EL (cell line): ENCODE measurements at regions not wholly inside any gene's neighbourhood (a gene's known extent, or its start where the extent isn't known, plus 50 kb on each side); places are given as distances from the start of the nearest gene placed in this dataset.
"Not testable (repeated sequence)": the region's sequence is repeated elsewhere in the genome, so short reads cannot be mapped to it uniquely, and the experiment has no call there.

Source experiments
- DNase-seq: peaks from one replicate; pipeline ENCODE4 v3.0.0-alpha.2; 2016

DNA sequence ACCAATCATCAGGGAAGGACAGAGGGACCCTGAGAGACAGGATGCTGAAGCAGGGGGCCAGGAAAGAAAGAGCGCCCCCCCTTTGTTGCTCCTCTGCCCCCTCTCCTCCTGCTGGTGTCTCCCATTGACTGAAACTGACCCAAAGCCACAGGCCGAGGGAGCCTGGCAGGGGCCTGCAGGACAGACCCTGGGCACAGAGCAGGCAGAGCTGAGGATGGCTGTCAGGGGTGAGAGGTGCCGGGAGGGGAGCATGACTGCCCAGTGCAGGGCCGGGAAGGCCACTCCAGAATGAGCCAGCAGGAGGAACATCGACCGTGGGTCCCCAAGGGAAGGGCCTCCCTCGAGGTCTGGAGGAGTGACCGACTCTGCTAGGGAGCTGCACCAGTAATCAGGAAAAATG lies 427.8 kb downstream of the PREX1 start:
- DNase-seq = no peak

DNA sequence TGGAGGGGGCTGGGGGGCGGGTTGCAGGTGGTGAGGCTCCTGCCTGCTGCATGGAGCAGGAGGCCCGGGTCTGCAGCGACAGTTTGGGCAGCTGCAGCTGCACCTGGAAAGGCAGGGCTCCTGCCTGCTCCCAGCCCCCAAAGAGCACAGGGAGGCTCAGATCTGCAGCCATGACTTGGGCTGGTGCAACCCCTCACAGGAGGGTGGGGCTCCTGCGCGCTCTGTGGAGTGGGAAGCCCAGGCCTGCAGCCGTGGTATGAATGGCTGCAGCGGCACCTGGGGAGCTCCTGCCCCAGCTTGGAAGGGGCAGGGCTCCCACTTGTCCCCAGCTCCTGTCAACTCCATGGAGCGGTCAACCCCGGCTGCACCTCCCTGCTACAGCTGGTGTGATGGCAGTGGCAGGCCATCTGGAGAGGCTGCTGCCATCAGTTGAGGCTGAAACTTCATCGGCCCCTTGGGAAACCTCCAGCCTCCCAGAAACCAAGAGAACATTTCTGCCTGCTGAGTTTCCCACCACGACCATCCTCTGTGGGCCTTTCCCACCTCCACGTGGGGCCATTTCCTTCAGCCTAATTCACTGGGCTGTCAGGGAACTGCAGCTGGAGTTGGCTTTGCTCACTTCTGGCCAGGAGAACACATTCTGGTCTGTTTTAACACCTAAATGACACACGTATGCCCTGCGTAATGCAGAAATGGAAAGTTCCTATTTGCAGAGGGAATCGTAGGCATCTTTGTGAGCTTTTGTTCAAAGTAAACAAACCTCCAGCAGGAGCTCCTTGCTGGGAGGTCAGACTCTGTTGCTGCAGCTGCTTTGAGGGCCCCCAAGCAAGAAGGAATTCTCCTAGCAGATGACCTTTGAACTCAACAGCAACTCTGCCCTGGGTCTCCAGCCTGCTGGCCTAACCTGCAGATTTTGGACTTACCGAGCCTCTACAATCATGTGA lies 429.0 kb downstream of the PREX1 start:
- DNase-seq = no peak

DNA sequence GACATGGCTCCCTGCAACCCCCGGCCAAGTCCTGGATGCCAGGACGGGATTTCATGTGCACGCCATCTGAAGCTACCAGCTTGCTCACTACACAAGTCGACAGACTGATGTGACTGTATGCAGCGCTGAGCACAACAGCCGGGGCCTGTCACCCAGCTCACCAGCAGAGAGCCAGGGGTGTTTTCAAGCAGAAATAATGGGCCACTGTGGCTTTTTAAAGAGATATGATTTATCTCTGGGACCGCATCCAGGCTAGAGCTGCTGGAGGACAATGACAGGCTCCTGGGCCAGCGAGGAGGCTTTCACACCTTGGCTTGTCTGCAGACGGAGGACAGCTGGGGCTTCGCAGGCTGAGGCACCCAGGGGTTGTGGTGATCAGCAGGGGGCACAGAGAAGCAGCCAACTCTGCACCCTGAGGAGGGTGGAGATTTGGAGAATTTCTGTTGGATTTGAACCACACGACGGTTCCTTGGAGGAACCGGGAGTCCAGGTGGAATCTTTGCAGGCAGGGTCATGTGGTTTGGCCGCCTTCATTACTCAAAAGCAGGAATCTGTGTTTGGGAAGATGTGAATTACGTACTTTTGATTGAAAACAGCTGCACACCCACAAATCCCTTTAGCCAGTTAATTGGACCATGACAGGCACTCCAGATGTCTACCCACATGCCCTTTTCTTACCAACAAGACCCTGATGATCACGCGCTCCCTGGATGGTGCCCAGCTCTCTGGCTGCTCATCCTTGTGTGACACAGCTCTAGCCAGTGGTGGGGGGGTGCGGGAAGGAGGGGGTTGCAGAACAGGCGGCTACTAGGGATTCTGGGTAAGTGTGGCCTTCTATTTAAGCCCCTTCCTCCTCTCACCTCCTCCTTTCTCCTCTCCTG lies 430.6 kb downstream of the PREX1 start:
- not testable (repeated sequence) for DNase-seq

DNA sequence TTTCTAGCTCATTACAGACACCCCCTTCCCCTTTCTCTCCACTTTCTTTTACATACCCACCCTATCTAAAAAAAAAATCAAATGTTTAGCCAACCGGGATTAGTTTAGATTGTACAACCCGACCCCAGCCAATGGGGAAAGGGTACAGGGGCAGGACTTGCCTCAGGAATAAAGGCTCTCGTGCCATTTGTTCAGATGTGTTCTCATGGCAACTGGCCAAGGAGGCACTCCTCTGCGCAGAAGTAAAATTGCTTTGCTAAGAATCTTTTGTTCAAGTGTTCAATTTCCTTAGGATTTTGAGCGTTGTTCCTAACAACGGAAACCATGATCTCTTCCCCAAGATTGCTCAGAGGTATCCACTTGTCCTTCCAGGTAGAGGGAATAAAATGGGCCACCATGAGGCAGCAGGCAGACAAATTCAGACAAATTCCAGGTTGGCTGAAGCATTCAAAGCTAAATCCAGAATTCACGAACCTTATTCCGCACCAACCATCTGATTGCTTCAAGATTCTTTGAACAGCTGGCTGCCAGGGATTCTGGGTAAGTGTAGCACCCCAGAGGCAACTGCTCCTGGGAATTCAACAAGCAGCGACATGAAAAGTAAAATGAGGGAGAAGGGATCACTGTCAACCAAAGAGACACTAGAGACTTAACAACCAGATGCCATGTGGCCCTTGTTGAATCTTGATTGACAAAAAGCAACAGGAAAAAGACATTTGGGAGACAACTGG lies 431.8 kb downstream of the PREX1 start:
- no peak for DNase-seq

DNA sequence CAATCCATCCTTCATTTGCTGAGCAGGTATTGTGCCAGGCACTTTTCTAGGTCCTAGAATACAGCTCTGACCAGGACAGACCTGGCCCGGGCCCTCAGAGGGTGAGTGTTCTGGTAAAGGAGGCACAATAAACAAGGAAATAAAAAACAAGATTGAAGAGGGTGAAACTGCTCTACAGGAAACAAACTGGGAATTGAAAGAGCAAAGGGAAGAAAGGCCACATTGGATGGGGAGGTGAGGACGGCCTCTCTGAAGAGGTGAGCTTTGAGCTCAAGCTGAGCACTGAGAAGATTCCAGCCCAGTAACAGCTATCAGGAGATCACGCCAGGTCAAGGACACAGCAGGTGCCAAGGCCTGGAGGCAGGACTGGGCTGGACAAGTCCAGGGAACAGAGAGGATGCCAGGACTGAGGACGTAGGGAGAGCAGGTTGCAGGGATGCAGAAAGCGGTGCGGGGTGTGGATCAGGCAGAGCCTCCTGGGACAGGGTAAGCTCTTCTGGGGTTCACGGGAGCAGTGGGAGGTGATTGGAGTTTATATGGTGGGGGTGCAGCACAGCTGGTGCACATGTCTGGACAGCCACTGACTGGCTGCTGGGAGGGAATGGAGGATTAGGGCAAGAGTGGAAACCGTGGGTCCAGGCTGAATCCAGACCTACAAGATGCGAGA lies 433.3 kb downstream of the PREX1 start:
- DNase-seq = no peak

DNA sequence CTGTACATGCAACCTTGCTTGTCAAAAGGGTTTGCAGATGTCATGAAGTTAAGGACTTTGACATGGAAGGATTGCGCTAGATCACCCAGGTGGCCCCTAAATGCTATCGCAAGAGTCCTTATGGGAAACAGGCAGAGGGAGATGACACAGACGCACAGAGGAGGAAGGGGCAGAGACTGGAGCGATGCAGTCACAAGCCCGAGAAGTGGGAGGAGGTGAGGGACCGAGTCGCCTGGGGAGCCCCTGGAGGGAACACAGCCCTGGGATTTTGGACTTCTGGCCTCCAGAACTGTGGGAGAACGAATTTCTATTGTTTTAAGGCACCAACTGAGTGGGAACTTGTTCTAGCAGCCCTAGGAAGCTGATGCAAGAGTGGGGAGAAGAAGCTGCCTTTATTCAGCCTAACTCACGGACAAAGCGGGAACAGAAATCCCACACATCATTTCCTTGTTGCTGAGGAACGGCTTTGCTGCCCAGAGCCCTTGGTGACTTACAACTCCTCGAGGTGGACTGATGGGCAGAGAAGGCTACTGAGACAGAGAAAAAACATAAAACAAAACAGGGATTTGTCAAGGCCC lies 434.0 kb downstream of the PREX1 start:
- no peak for DNase-seq

DNA sequence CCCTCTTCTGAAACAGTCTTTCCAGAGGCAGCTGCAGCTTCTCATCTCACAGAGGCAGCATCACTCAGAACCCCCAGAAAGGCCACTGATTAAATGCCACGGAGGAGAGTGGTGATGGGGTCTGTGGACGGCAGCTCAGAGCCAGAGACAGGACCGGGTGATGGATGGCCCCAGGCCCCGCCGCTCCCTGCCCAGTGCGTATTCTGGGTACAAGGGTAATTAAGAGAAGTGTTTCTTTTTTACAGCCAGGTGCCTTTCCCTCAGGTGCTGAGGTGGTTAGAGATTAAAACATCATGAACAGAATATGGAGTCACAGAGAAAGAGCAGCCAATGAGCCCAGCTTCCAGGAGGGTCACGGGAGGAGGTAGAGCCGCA lies 434.5 kb downstream of the PREX1 start:
- no peak for DNase-seq

DNA sequence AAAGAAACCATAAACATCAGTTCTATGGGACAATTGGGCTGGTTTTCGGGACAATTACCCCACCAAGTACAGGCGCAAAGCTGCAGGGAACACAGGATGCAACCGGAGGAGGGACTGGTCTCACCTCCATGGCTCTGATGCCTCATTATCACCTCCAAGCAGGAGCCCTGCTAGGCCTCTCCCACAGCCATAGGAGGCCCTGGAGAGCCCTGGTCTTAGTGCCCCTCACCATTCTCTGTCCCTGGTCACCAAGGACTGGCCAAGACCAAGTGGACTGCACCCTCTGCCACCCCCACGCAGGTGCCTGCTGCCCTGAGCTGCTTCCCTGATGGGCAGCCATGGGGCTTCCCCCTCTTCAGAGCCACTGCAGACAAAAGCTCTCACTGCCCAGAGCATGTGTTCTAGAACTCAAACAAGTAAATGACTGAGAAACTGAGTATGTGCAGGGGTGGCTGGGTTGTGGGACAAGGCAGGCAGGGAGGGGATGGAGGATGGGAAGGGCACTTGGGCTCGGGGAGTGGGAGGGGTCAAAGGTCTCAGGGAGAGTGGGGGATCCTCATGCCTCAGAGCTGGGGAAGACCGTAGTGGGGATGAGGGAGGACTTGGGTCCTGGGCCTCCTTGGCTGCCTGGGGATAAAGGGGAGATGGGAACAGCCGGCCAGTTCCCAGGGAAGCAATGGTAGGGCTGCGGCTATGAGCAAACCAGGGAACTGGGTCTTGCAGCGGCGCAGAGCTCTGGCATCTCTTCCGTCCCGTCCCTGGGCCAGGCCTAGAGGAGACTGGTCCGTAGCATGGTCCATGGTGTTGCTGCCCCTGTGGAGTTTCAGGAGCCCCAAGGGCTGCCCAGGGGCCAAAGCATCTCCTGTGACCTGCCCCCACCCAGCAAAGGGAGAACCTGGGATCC lies 435.1 kb downstream of the PREX1 start:
- DNase-seq = no peak

DNA sequence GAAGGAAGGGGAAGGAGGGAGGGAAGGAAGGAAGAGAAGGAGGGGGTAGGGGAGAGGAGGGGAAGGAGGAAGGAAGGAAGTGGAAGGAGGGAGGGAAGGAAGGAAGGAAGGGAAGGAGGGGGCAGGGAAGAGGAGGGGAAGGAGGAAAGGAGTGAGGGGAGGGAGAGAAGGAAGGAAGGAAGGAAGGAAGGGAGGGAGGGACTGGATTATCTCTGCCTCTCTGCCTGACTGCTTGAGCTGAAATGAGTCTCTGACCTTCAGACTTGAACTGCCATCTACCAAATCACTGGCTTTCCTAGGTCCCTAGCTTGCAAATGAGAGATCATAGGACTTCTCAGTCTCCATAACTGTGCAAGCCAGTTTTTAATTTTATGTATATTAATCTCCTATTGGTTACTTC lies 436.8 kb downstream of the PREX1 start:
- no peak for DNase-seq

DNA sequence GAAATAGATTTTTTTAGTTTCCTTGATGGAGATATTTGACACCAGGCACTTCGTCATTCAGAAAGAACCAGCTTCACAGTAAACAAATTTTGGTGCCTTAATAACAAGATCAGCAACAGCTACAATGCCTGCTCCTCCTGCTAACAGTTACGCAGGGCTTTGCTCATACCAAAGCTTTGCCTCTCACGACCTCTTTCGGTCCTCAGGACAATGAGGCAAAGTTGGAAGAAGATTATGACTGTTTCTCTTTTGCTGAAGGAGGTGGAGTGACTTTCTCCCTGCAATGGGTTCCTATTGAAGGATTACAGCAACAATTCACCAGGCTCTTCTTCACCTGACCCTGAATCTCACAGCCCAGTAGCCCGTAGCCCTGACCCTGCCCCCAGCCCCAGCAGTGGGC lies 440.1 kb downstream of the PREX1 start:
- no peak for DNase-seq

DNA sequence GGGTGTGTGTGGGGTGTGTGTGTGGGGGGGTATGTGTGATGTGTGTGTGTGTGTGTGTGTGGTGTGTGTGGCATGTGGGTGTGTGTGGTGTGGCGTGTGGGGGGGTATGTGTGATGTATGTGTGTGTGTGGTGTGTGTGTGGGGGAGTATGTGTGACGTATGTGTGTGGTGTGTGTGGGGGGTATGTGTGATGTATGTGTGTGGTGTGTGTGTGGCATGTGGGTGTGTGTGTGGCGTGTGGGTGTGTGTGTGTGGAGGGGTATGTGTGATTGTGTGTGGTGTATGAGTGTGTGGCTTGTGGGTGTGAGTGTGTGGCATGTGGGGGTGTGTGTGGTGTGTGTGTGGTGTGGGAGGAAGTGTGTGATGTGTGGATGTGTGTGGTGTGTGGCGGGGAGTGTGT lies 442.3 kb downstream of the PREX1 start:
- DNase-seq = no peak

DNA sequence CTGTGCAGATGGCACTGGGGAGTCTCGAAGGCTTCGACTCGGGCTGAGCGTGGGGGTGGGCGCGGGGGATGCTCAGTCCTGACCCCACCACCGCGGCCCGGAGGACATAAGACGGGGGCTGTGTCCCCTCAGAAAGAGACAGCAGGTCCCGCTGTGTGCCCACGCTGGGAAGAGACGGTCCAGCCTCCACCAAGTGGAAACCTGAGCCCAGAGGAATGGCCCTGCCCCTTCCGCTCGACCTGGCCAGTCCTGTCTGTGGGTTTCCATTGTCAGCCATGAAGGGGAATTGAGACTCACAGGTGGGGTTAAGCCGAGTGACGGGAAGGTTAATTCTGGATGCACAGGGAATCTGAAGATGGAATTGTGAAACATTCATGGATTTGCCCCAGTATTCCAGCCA lies 442.7 kb downstream of the PREX1 start:
- no peak for DNase-seq

DNA sequence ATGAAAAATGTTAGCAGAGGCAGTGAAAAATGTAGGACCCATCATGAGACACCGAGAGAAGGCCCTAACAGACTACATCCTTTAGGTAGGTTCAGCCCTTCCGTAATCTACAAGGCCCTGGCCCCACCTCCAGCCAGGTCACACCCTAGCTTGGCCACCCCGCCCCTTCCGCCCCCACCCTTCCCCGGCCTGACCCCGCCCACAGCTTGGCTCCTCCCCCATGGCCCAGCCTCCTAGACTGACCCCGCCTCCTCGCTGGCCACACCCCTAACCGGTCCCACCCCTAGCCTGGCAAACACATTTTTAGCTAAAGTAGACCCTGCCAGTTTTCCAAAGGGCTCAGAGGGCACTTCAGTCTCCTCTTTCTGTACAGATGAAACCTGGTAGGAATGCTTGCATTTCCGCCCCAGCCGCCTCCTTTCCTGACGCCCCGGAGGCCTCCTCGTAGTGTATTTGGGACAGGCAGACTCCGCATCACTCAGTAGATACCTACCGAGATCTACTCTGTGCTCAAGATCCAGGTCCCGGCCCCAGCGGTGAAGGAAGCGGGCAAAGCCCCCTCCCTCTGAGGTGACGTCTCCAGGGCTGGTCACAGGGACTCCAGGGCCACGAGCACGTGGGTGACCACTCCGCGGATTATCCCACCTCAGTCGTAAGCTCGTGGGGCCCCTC lies 443.5 kb downstream of the PREX1 start:
- DNase-seq = no peak

DNA sequence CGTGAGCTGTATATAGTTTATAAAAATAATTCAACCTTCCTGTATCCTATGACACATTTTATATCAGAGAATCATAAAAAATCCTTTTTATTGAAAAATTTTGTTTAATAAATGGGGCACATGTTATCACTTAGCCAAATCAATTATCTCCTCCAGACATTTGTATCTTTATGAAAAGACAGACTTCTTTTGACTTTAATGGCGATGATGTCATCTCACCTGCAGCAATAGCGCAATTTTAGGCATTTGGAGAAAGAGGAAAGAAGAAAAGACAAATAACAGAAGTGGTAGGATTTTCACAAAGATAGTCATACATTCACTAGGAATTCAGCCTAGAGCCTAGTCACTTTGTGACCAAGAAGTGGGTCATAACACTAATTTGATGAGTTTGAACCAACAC lies 444.5 kb downstream of the PREX1 start:
- DNase-seq = no peak

DNA sequence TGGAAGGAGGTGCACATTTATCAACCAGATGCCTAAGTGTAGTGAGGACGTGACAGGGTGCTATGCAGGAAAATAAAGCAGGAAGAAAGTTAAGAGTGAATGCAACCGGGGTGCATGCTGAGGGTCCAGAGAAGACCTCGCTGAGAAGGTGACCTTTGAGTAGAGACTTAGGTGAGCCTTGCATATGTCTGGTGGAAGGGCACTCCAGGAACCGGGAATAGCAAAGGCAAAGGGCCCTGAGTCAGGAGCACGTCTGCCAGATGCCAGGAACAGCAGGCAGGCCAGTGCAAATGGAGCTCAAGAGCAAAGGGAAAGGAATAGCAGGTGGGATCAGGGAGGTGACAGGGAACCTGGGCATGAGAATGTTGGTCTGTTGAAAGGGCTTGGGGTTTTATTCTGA lies 445.5 kb downstream of the PREX1 start:
- DNase-seq = no peak

DNA sequence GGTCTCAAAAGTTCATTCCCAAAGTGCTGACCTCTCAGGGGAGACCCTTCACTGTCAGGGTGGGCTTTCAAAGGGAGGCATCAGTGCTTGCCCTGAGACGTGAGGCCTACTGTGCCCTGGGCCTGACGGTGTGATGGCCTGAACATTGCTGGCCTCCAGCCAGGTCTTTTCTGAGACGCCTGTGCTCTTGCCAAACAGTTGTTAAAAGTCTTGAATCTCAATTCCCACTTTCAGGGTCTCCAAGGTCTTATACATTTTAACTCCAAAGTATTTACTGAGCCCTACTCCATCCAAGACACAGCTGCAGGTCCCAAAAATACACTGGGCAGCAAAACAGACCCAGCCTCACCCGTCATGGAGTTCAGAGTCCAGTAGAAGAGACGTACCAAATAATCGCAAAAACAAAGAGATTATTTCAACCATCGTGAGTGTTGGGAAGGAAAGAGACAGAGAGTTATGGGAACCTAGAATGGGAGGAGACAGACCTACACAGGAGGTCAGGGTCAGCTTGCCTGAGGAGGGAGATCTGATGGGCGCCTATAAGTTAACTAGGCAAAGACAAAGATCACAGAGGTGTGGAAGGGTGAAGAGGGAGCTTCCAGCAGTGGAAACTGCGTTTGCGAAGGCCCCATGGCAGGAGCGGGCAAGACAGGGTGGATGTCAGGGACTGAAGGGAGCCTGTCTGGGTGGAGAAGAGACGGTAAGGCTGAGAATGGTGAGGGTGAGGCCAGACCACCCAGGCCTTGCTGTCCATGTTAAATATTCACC lies 446.3 kb downstream of the PREX1 start:
- no peak for DNase-seq

DNA sequence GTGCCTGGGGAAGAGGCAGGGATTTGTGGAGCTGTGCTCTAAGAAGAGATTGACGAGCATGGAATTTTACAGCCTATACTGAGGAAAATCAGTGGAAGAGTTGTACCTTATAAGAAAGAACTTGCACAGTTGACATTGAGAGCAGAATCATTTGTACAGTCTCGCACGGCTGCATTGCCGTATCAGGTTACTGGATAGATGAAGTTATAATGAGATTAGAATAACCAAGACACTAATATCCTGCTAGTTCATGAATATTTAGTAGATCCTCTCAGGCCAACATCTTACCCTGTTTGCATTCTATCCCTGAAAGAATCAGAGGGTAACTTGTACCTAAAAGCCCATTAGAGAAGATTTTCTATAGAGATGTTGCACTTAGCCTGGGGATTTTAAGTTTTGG lies 447.1 kb downstream of the PREX1 start:
- no peak for DNase-seq

DNA sequence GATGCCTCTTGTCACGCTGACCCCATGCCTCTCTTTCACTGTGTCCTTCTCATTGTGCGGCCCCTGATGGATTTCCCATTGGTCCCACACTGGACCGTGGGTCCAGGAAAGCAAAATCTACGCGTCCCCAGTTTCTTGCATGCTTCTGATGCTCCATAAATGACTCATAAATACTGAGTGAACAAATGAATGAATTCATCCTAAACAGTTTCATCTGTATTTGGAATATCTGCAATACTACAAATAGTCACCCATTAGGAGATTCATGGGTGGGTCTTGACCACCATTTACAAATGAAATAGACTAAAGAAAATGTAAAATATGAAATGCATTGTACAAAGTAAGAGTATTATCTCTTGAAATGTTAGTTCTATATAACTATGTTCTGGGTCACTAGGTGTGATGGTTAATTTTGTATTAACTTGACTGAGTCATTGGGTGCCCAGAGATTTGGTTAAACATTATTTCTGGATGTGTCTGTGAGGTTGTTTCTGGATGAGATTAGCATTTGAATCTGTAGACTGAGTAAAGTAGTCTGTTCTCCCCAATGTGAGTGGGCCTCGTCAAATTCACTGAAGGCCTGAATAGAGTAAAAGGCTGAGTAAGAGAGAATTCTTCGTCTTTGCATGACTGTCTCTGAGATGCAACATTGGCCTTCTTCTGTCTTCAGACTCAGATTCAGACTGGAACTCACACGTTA lies 448.7 kb downstream of the PREX1 start:
- DNase-seq = no peak

DNA sequence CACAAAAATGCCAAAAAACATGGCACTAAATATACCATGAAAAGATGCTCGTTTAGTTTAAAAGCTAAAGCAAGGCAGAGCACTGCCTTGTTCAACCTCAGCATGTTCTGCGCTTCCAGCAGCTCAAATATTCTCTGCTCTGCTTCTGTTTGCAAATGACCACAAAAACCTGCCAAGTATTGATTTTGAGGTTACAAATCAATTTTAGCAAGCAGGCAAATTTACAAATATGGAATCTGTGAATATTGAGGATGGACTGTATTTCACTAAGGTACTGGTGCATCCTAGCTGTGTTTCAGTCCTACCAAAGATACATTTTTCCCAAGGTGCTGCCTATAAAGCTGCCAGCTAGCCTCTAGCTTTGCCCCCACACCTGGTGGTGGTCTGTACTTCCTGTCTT lies 449.9 kb downstream of the PREX1 start:
- DNase-seq = no peak
